Ovary (tissue), 7 donors: ENCODE measurements at regions not wholly inside any gene's neighbourhood (a gene's known extent, or its start where the extent isn't known, plus 50 kb on each side); places are given as distances from the start of the nearest gene placed in this dataset.

Experiments used
- DNase-seq, 5 donors: peaks; one replicate each; pipeline ENCODE4 v3.0.0-alpha.2; 2019 to 2020
- H3K27ac ChIP-seq, 2 donors: fragments of 200-600 bp; one replicate each; pipeline versions ENCODE4 v1.5.1 to v1.8.0; 2019 to 2022
- H3K27me3 ChIP-seq: fragments of 200-600 bp; one replicate; pipeline ENCODE4 v1.8.0; 2022
- H3K36me3 ChIP-seq: fragments of 200-600 bp; sonication (generic); one replicate; pipeline ENCODE4 v1.5.1; 2019
- H3K4me1 ChIP-seq: one replicate; pipeline ENCODE4 v1.8.1; 2013; ENCODE audit warnings: mild to moderate bottlenecking, moderate library complexity; ENCODE audit not compliant: insufficient read depth
- H3K4me3 ChIP-seq: fragments of 200-600 bp; sonication (generic); one replicate; pipeline ENCODE4 v1.5.1; 2017
- H3K9me3 ChIP-seq, 2 donors: fragments of 200-600 bp in 1 of 2; sonication (generic) in 1 of 2; one replicate each; pipeline versions ENCODE4 v1.5.1 to v1.8.1; 2013 to 2019; ENCODE audit warnings: mild to moderate bottlenecking in 1 of 2, moderate library complexity in 1 of 2
- CTCF ChIP-seq, 3 donors: fragments of 450-650 bp in 2 of 3; fragments of 200-600 bp in 1 of 3; IDR thresholded peaks; one replicate each; pipeline versions ENCODE4 v1.5.1 to v1.8.0; 2016 to 2022; ENCODE audit warnings: antibody characterized with exemption in 3 of 3, mild to moderate bottlenecking in 1 of 3
- EP300 ChIP-seq: sonication (generic); formaldehyde crosslinking; IDR thresholded peaks from one replicate; pipeline ENCODE4 v1.6.1; 2017; ENCODE audit warnings: antibody characterized with exemption
- POLR2A ChIP-seq: fragments of 450-650 bp; IDR thresholded peaks from one replicate; pipeline ENCODE4 v1.6.1; 2017; ENCODE audit warnings: antibody characterized with exemption, mild to moderate bottlenecking, moderate library complexity
- WGBS, 3 donors: extraction: QIAGEN DNeasy Blood & Tissue Kit in 1 of 3; methylation state at CpG; one replicate each; pipeline versions ENCODE4 v1.1.5 to v1.1.7; 2013 to 2017; 5-methylcytosine and 5-hydroxymethylcytosine counted together
- intact Hi-C, 4 donors: fragments of 100-400 bp; cut with DNase I; formaldehyde crosslinking; loops; one replicate each; pipeline versions ENCODE4 v1.11.0 to v1.15.1; 2022 to 2023
- donor health status: DM: no; HTN: no; CAD: no; lungs with moderate emphysema.
- donor health status: DM: no; HTN: no; CAD: no.
- donor health status: Bipolar disorder and iron deficiency.
- donor health status: DM: no; HTN: no; CAD: no.
- donor health status: DM: yes; HTN: yes; CAD: no.

GRCh38 chr6:105593056-105593690, 190.3 kb upstream of the PREP start:
- H3K4me3 ChIP-seq, result no peak overlapping the region
- 68 to 81% (median 72%) methylated on average over 4 of the region's 4 CpGs for WGBS, 3 donors

GRCh38 chr6:105592329-105592728, 189.4 kb upstream of the PREP start:
- Histone ChIP-seq H3K27ac (no peak overlapping the region), H3K9me3 (no peaks in the 10 kb centered on the region), H3K4me3 (no peak overlapping the region), H3K36me3 (no peaks in the 10 kb centered on the region), H3K4me1 (no peaks in the 10 kb centered on the region), H3K27me3 (no peaks in the 10 kb centered on the region)
- TF ChIP-seq POLR2A (no peak), EP300 (no peak), CTCF (IDR thresholded peaks at IDR 0.05) (no peak)
- WGBS, 3 donors, result 58 to 84% (median 83%) methylated on average over 2 of the region's 2 CpGs
- intact Hi-C loops, result no loop called here
- DNase-seq, result no peak

More at GRCh38 chr6:105593056-105593690, 190.3 kb upstream of the PREP start:
- no peaks in the 10 kb centered on the region for H3K9me3 ChIP-seq
- TF ChIP-seq POLR2A, result no peak
- no peak for TF ChIP-seq CTCF (IDR thresholded peaks at IDR 0.05)
- no peak for TF ChIP-seq EP300
- intact Hi-C loops, result no loop called here
- H3K27me3 ChIP-seq, result no peaks in the 10 kb centered on the region
- no peak overlapping the region for H3K27ac ChIP-seq
- no peaks in the 10 kb centered on the region for H3K4me1 ChIP-seq
- DNase-seq, result no peak
- H3K36me3 ChIP-seq, result no peaks in the 10 kb centered on the region

DNA sequence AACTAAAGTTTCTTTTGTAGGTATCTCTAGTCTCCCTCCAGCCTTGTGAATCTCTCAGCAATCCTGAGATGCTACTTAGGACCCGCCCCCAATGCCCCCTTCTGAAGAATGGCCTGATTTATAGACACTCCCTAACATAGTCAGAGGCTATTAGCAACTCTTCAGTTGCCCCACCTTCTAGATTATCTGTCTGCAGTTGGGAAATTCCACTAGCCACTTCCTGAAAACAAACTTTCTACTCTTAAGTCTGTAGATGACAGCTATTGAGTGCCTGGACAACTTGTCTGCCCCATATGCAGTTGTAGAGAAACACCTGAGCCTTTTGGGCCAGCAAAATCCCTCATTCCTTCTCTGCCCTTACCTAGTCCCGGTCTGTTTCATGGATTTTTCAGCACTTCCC, 188.2 kb upstream of the PREP start:
- Histone ChIP-seq H3K4me3 (no peak overlapping the region), H3K9me3 (no peaks in the 10 kb centered on the region), H3K27ac (no peak overlapping the region), H3K4me1 (no peaks in the 10 kb centered on the region), H3K27me3 (no peaks in the 10 kb centered on the region), H3K36me3 (no peaks in the 10 kb centered on the region)
- WGBS, 3 donors, result 88 to 94% (median 90%) methylated on average over 2 of the region's 2 CpGs
- TF ChIP-seq POLR2A (no peak), EP300 (no peak), CTCF (IDR thresholded peaks at IDR 0.05) (no peak)
- DNase-seq, result no peak
- intact Hi-C loops, result no loop called here

GRCh38 chr6:105588123-105588710, 185.3 kb upstream of the PREP start:
- Histone ChIP-seq H3K27me3 (no peaks in the 10 kb centered on the region), H3K36me3 (no peaks in the 10 kb centered on the region), H3K9me3 (no peaks in the 10 kb centered on the region), H3K4me3 (no peak overlapping the region), H3K4me1 (no peaks in the 10 kb centered on the region), H3K27ac (no peak overlapping the region)
- no peak for TF ChIP-seq EP300
- TF ChIP-seq POLR2A, result no peak
- no peak for TF ChIP-seq CTCF (IDR thresholded peaks at IDR 0.05)
- intact Hi-C loops, result no loop called here
- DNase-seq, result no peak
- WGBS, 3 donors, result 74 to 80% (median 75%) methylated on average over 6 of the region's 6 CpGs
